ENCODE measurements at regions not wholly inside any gene's neighbourhood (a gene's known extent, or its start where the extent isn't known, plus 50 kb on each side); places are given as distances from the start of the nearest gene placed in this dataset.

DNA sequence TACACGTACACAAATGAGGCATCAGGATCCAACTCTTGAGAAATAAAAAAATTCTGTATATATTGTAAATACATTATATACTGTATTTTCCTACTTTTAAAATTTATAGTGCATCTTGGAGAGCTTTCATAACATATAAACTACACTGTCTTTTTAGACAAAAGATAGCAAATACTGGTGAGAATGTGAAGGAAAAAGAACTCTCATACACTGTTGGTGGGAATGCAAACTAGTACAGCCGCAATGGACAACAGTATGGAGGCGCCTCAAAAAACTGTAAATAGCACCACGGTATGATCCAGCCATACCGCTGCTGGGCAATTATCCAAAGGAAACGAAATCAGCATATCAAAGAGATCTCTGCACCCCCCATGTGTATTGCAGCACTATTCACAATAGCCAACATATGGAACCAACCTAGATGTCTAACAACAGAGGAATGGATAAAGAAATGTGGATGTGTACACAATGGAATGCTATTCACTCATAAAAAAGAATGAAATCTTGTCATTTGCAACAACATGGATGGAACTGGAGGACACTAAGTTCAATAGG, 292.4 kb downstream of the EFNB2 start:
- Histone ChIP-seq H3K4me1 (no peaks in the 10 kb centered on the region), H3K36me3 (no peaks in the 10 kb centered on the region), H3K27me3 (no peaks in the 10 kb centered on the region), H3K9me3 (no peaks in the 10 kb centered on the region), H3K4me3 (no peak overlapping the region), H3K27ac (replicated peaks in 1 of 4) (no peak overlapping the region)
- TF ChIP-seq EP300 (IDR thresholded peaks at IDR 0.05) (no peak), POLR2AphosphoS5 (IDR thresholded peaks at IDR 0.05) (no peak), POLR2A (IDR thresholded peaks at IDR 0.05; ENCODE audit: low read depth) (no peak)
- TF ChIP-seq, protein P1, sequence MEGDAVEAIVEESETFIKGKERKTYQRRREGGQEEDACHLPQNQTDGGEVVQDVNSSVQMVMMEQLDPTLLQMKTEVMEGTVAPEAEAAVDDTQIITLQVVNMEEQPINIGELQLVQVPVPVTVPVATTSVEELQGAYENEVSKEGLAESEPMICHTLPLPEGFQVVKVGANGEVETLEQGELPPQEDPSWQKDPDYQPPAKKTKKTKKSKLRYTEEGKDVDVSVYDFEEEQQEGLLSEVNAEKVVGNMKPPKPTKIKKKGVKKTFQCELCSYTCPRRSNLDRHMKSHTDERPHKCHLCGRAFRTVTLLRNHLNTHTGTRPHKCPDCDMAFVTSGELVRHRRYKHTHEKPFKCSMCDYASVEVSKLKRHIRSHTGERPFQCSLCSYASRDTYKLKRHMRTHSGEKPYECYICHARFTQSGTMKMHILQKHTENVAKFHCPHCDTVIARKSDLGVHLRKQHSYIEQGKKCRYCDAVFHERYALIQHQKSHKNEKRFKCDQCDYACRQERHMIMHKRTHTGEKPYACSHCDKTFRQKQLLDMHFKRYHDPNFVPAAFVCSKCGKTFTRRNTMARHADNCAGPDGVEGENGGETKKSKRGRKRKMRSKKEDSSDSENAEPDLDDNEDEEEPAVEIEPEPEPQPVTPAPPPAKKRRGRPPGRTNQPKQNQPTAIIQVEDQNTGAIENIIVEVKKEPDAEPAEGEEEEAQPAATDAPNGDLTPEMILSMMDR (IDR thresholded peaks at IDR 0.05) = no peak
- WGBS = 87% methylated on average over 6 of the region's 6 CpGs
- no peak for DNase-seq (ENCODE audit: extremely low spot score)
- intact Hi-C loops (cut with DNase I) = no loop called here

DNA sequence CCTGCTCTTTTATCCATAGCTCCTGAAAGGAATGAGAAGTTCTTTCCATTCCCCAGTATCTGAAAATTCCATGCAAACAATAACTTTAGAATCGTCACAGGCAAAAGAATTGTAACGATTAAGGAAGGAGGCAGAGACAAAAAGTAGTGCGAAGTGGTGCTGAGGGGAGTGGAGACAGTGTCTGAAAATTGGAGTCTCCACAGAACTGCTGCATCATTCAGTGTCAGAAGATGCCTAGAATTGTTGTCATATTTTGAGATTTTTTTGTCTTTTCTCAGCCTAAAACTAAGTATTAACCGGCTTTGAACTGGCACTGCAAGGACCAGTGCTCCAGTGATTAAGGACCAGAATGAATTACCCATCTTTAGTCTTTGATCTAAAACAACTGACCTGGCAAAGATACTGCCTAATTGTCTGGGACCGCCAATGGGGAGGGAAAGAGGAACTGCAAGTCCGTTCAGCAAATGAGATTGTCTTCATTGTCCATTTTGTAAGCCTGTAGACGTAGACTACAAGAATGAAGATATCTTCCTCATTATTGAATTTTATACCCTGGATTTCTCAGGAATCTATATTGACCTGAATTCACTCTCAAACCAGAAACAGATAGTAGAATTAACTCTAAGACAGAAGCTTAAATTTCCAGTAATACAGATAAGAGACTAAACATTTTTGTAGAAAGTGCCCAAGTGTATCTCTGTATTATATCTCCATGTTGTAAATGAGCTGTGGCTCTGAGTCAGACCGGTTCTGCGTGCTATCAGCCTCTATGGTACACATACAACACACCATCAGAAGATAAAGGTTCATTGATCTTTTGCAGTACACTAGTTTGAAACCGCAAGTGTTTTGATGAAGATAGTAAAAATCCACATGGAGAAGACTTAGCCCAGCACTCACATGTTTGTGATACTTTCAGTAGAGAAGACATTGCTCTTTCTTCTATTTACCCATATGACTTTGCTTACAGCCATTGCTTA, 293.2 kb downstream of the EFNB2 start:
- intact Hi-C loops (cut with DNase I) = no loop called here
- Histone ChIP-seq H3K27ac (replicated peaks in 1 of 4) (no peak overlapping the region), H3K36me3 (no peaks in the 10 kb centered on the region), H3K9me3 (no peaks in the 10 kb centered on the region), H3K4me1 (no peaks in the 10 kb centered on the region), H3K27me3 (no peaks in the 10 kb centered on the region), H3K4me3 (no peak overlapping the region)
- TF ChIP-seq POLR2A (IDR thresholded peaks at IDR 0.05; ENCODE audit: low read depth) = no peak
- no peak for TF ChIP-seq EP300 (IDR thresholded peaks at IDR 0.05)
- TF ChIP-seq, protein P1 (IDR thresholded peaks at IDR 0.05) = no peak
- no peak for TF ChIP-seq POLR2AphosphoS5 (IDR thresholded peaks at IDR 0.05)
- WGBS = 90% methylated on average over 10 of the region's 10 CpGs
- DNase-seq (ENCODE audit: extremely low spot score) = no peak

DNA sequence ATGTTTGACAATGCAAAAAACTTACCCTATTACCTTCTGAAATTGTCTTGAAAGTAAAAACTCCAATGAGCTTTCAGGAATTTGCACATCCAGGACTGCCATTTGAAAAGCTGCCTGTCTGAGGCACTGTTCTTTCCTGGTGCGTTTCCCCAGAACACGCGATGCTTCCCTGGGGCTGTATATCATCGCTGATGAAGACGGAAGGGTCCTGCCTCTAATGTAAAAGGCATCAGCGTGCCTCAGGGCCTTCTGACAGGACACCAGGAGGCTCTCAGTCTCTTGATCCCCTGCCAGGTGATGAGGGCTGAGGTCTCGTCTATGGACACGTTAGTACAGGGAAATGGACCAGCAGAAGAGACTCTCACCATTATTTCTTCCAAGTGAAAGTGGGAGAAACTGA, 296.8 kb downstream of the EFNB2 start:
- no peak overlapping the region for H3K4me3 ChIP-seq
- no peaks in the 10 kb centered on the region for H3K4me1 ChIP-seq
- no peaks in the 10 kb centered on the region for H3K27me3 ChIP-seq
- intact Hi-C loops (cut with DNase I) = no loop called here
- H3K9me3 ChIP-seq = no peaks in the 10 kb centered on the region
- 82% methylated on average over 8 of the region's 8 CpGs for WGBS
- no peak for TF ChIP-seq EP300 (IDR thresholded peaks at IDR 0.05)
- TF ChIP-seq POLR2AphosphoS5 (IDR thresholded peaks at IDR 0.05) = no peak
- TF ChIP-seq POLR2A (IDR thresholded peaks at IDR 0.05; ENCODE audit: low read depth) = no peak
- TF ChIP-seq, protein P1 (IDR thresholded peaks at IDR 0.05) = no peak
- DNase-seq (ENCODE audit: extremely low spot score) = no peak
- H3K36me3 ChIP-seq = no peaks in the 10 kb centered on the region
- no peak overlapping the region for H3K27ac ChIP-seq (replicated peaks in 1 of 4)

DNA sequence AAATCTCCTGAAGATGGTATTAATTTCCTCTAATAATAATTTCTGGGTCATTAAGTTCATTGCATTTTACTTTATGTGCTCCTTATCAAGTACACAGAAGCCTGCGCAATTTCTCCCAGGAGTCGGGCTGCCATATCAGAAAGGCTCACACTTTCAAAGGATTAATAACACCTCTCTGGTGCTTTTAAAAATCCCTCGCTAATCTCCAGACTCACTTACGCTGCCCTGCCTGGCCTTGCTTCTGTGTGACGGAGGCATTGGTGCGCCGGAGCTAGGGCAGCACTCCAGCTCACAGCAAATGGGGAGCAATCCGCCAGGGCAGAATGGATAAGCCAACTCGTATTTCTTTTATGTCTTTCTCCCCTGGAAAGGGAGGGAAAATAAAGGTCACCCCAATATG, 300.8 kb downstream of the EFNB2 start:
- H3K27me3 ChIP-seq = no peaks in the 10 kb centered on the region
- intact Hi-C loops (cut with DNase I) = no loop called here
- H3K36me3 ChIP-seq = no peaks in the 10 kb centered on the region
- H3K27ac ChIP-seq (replicated peaks in 1 of 4) = no peak overlapping the region
- no peaks in the 10 kb centered on the region for H3K9me3 ChIP-seq
- peaks cover 0 to 8% (median 0%) of the 10 kb centered on the region in 4 donors for H3K4me1 ChIP-seq
- no peak for DNase-seq (ENCODE audit: extremely low spot score)
- TF ChIP-seq POLR2AphosphoS5 (IDR thresholded peaks at IDR 0.05) (no peak), POLR2A (IDR thresholded peaks at IDR 0.05; ENCODE audit: low read depth) (no peak), EP300 (IDR thresholded peaks at IDR 0.05) (no peak)
- TF ChIP-seq, protein P1 (IDR thresholded peaks at IDR 0.05) = no peak
- no peak overlapping the region for H3K4me3 ChIP-seq
- 75% methylated on average over 9 of the region's 9 CpGs for WGBS

All from esophagus muscularis mucosa (tissue), 4 donors.